HG02943 (cell line): ENCODE measurements at regions not wholly inside any gene's neighbourhood (a gene's known extent, or its start where the extent isn't known, plus 50 kb on each side); places are given as distances from the start of the nearest gene placed in this dataset.
"Not testable (repeated sequence)": the region's sequence is repeated elsewhere in the genome, so short reads cannot be mapped to it uniquely, and the experiment has no call there.

Source experiments
- ATAC-seq: cut with Tn5 transposase; IDR thresholded peaks from one replicate; pipeline ENCODE4 v1.9.1; 2021; ENCODE audit warnings: mild to moderate bottlenecking, low read depth, moderate library complexity; ENCODE audit not compliant: unreplicated experiment

GRCh38 chr12:90621927-90622326 is 333.0 kb downstream of the CCER1 start:
- ATAC-seq = no peak

GRCh38 chr12:90619943-90620342 is 335.0 kb downstream of the CCER1 start:
- no peak for ATAC-seq

- ATAC-seq = no peak
Measured at GRCh38 chr12:90618586-90618985, 336.4 kb downstream of the CCER1 start.

GRCh38 chr12:90611891-90612290 is 343.1 kb downstream of the CCER1 start:
- ATAC-seq = no peak

GRCh38 chr12:90611048-90611447 is 343.9 kb downstream of the CCER1 start:
- ATAC-seq = no peak

GRCh38 chr12:90593596-90594295 is 361.2 kb downstream of the CCER1 start:
- ATAC-seq = no peak

GRCh38 chr12:90589956-90590355 is 365.0 kb downstream of the CCER1 start:
- ATAC-seq = no peak

- no peak for ATAC-seq
Measured at GRCh38 chr12:90585640-90586304, 369.2 kb downstream of the CCER1 start.

GRCh38 chr12:90576707-90577106 is 378.3 kb downstream of the CCER1 start:
- no peak for ATAC-seq

- ATAC-seq = no peak
Measured at GRCh38 chr12:90575995-90576394, 379.0 kb downstream of the CCER1 start.

GRCh38 chr12:90574676-90575075 is 380.3 kb downstream of the CCER1 start:
- ATAC-seq = no peak

- ATAC-seq = no peak
Measured at GRCh38 chr12:90572778-90573177, 382.2 kb downstream of the CCER1 start.

- ATAC-seq = no peak
Measured at GRCh38 chr12:90569685-90570084, 385.3 kb downstream of the CCER1 start.

- ATAC-seq = no peak
Measured at GRCh38 chr12:90562671-90563070, 392.3 kb downstream of the CCER1 start.

- no peak for ATAC-seq
Measured at GRCh38 chr12:90548595-90548994, 406.4 kb downstream of the CCER1 start.

GRCh38 chr12:90546511-90546910 is 408.5 kb downstream of the CCER1 start:
- ATAC-seq = no peak

- ATAC-seq = no peak
Measured at GRCh38 chr12:90543841-90544240, 411.1 kb downstream of the CCER1 start.

- ATAC-seq = no peak
Measured at GRCh38 chr12:90543374-90543773, 411.6 kb downstream of the CCER1 start.

- not testable (repeated sequence) for ATAC-seq
Measured at GRCh38 chr12:90542852-90543251, 412.1 kb downstream of the CCER1 start.

GRCh38 chr12:90533828-90534227 is 421.1 kb downstream of the CCER1 start:
- ATAC-seq = not testable (repeated sequence)

- ATAC-seq = no peak
Measured at GRCh38 chr12:90520002-90520734, 434.8 kb downstream of the CCER1 start.

- ATAC-seq = no peak
Measured at GRCh38 chr12:90519285-90519684, 435.7 kb downstream of the CCER1 start.
